Astrocyte (in vitro differentiated cells and primary cell): ENCODE measurements at regions not wholly inside any gene's neighbourhood (a gene's known extent, or its start where the extent isn't known, plus 50 kb on each side); places are given as distances from the start of the nearest gene placed in this dataset.

ENCODE experiments used
- DNase-seq: peaks from one replicate; pipeline ENCODE4 v3.0.0-alpha.2; 2010; ENCODE audit warnings: low read depth
- FAIRE-seq: peaks from 2 replicates; lab custom pipeline; 2011; peaks lifted over from hg19 to GRCh38; lab: Jason Lieb, UNC
- H2AFZ ChIP-seq: 2 replicates; pipeline ENCODE4 v1.6.0; 2012; ENCODE audit warnings: low read depth, low read length, inconsistent platforms
- H3K27ac ChIP-seq: 2 replicates; pipeline ENCODE4 v1.5.1; 2011; ENCODE audit warnings: low read depth, low read length, inconsistent platforms
- H3K27me3 ChIP-seq: 2 replicates; pipeline ENCODE4 v1.6.0; 2011; ENCODE audit warnings: low read length, inconsistent platforms; ENCODE audit not compliant: insufficient read depth
- H3K36me3 ChIP-seq: 2 replicates; pipeline ENCODE4 v1.5.1; 2011; ENCODE audit warnings: low read length, inconsistent platforms; ENCODE audit not compliant: insufficient read depth
- H3K4me1 ChIP-seq: 2 replicates; pipeline ENCODE4 v1.5.1; 2011; ENCODE audit warnings: low read length, inconsistent platforms; ENCODE audit not compliant: insufficient read depth
- H3K4me2 ChIP-seq: 2 replicates; pipeline ENCODE4 v1.6.0; 2012; ENCODE audit warnings: low read length, inconsistent platforms
- H3K4me3 ChIP-seq: 2 replicates; pipeline ENCODE4 v1.5.1; 2011; ENCODE audit warnings: low read depth, mild to moderate bottlenecking, low read length, inconsistent platforms; ENCODE audit not compliant: insufficient read depth
- H3K79me2 ChIP-seq: 2 replicates; pipeline ENCODE4 v1.6.0; 2012; ENCODE audit warnings: mild to moderate bottlenecking, low read length, inconsistent platforms; ENCODE audit not compliant: insufficient read depth
- H3K9ac ChIP-seq: 2 replicates; pipeline ENCODE4 v1.6.0; 2012; ENCODE audit warnings: mild to moderate bottlenecking, low read length, inconsistent platforms
- H3K9me3 ChIP-seq: 2 replicates; pipeline ENCODE4 v1.5.1; 2012; ENCODE audit warnings: low read depth, mild to moderate bottlenecking, low read length, inconsistent platforms; ENCODE audit not compliant: insufficient read depth
- H4K20me1 ChIP-seq: 2 replicates; pipeline ENCODE4 v1.6.0; 2012; ENCODE audit warnings: low read length, inconsistent platforms; ENCODE audit not compliant: insufficient read depth
- H3K27ac Mint-ChIP-seq: one replicate; pipeline ENCODE4 v1.8.0; 2021; ENCODE audit warnings: mild to moderate bottlenecking, mixed read lengths; ENCODE audit not compliant: unreplicated experiment
- H3K27me3 Mint-ChIP-seq: one replicate; pipeline ENCODE4 v1.8.0; 2021; ENCODE audit warnings: low read depth, mixed read lengths; ENCODE audit not compliant: unreplicated experiment
- H3K36me3 Mint-ChIP-seq: one replicate; pipeline ENCODE4 v1.8.0; 2021; ENCODE audit warnings: low read depth, mixed read lengths; ENCODE audit not compliant: unreplicated experiment
- H3K4me1 Mint-ChIP-seq: one replicate; pipeline ENCODE4 v1.8.0; 2021; ENCODE audit warnings: low read depth, mixed read lengths; ENCODE audit not compliant: unreplicated experiment
- H3K4me3 Mint-ChIP-seq: one replicate; pipeline ENCODE4 v1.8.0; 2021; ENCODE audit warnings: mild to moderate bottlenecking, moderate library complexity, mixed read lengths; ENCODE audit not compliant: unreplicated experiment
- H3K9me3 Mint-ChIP-seq: one replicate; pipeline ENCODE4 v1.8.0; 2021; ENCODE audit warnings: mild to moderate bottlenecking, mixed read lengths; ENCODE audit not compliant: unreplicated experiment
- CTCF ChIP-seq: IDR thresholded peaks from 2 replicates; pipeline ENCODE4 v1.5.1; 2011; ENCODE audit warnings: low read depth, mild to moderate bottlenecking, inconsistent platforms, low read length, moderate library complexity; ENCODE audit not compliant: insufficient read depth
- EZH2 ChIP-seq: IDR thresholded peaks from 2 replicates; pipeline ENCODE4 v1.6.1; 2012; ENCODE audit warnings: mild to moderate bottlenecking, low read length, inconsistent platforms; ENCODE audit not compliant: insufficient read depth

GRCh38 chr4:147286846-147287587 lies 193.9 kb upstream of the EDNRA start:
- Mint-ChIP-seq H3K27ac (no peak overlapping the region), H3K9me3 (peaks cover 2% of the 10 kb centered on the region), H3K4me3 (no peak overlapping the region), H3K36me3 (no peaks in the 10 kb centered on the region), H3K27me3 (no peaks in the 10 kb centered on the region), H3K4me1 (no peaks in the 10 kb centered on the region)
- H3K9me3 ChIP-seq: no peaks in the 10 kb centered on the region
- H3K4me1 ChIP-seq: no peaks in the 10 kb centered on the region
- no peak overlapping the region for H3K4me3 ChIP-seq
- no peak overlapping the region for H3K27ac ChIP-seq
- H4K20me1 ChIP-seq: no peaks in the 10 kb centered on the region
- no peak for FAIRE-seq
- H3K27me3 ChIP-seq: no peaks in the 10 kb centered on the region
- H3K4me2 ChIP-seq: no peak overlapping the region
- H3K79me2 ChIP-seq: no peaks in the 10 kb centered on the region
- H2AFZ ChIP-seq: no peak overlapping the region
- no peak overlapping the region for H3K9ac ChIP-seq
- TF ChIP-seq CTCF (no peak), EZH2 (no peak)
- H3K36me3 ChIP-seq: no peaks in the 10 kb centered on the region
- DNase-seq: no peak

- Mint-ChIP-seq H3K36me3 (no peaks in the 10 kb centered on the region), H3K4me1 (no peaks in the 10 kb centered on the region), H3K9me3 (peaks cover 2% of the 10 kb centered on the region), H3K27ac (no peak overlapping the region), H3K27me3 (no peaks in the 10 kb centered on the region), H3K4me3 (no peak overlapping the region)
- Histone ChIP-seq H4K20me1 (no peaks in the 10 kb centered on the region), H3K4me1 (no peaks in the 10 kb centered on the region), H3K9ac (no peak overlapping the region), H3K4me2 (no peak overlapping the region), H3K79me2 (no peaks in the 10 kb centered on the region), H3K27ac (no peak overlapping the region), H2AFZ (no peak overlapping the region), H3K4me3 (no peak overlapping the region), H3K36me3 (no peaks in the 10 kb centered on the region), H3K9me3 (no peaks in the 10 kb centered on the region), H3K27me3 (no peaks in the 10 kb centered on the region)
- no peak for FAIRE-seq
- TF ChIP-seq CTCF (no peak), EZH2 (no peak)
- DNase-seq: no peak
Observed at GRCh38 chr4:147287588-147287890, 193.4 kb upstream of the EDNRA start.

- Histone ChIP-seq H3K4me3 (no peak overlapping the region), H2AFZ (no peak overlapping the region), H3K4me2 (no peak overlapping the region), H3K9ac (no peak overlapping the region), H3K9me3 (no peaks in the 10 kb centered on the region), H4K20me1 (no peaks in the 10 kb centered on the region), H3K36me3 (no peaks in the 10 kb centered on the region), H3K4me1 (no peaks in the 10 kb centered on the region), H3K27ac (no peak overlapping the region), H3K79me2 (no peaks in the 10 kb centered on the region), H3K27me3 (no peaks in the 10 kb centered on the region)
- TF ChIP-seq CTCF (no peak), EZH2 (no peak)
- H3K4me1 Mint-ChIP-seq: peaks cover 6% of the 10 kb centered on the region
- DNase-seq (no peak), FAIRE-seq (no peak)
- no peak overlapping the region for H3K27ac Mint-ChIP-seq
- H3K4me3 Mint-ChIP-seq: no peak overlapping the region
- H3K36me3 Mint-ChIP-seq: no peaks in the 10 kb centered on the region
- H3K27me3 Mint-ChIP-seq: no peaks in the 10 kb centered on the region
- H3K9me3 Mint-ChIP-seq: peaks cover 2% of the 10 kb centered on the region
Observed at GRCh38 chr4:147288512-147288911, 192.4 kb upstream of the EDNRA start.
